ENCODE measurements at regions not wholly inside any gene's neighbourhood (a gene's known extent, or its start where the extent isn't known, plus 50 kb on each side); places are given as distances from the start of the nearest gene placed in this dataset.

DNA sequence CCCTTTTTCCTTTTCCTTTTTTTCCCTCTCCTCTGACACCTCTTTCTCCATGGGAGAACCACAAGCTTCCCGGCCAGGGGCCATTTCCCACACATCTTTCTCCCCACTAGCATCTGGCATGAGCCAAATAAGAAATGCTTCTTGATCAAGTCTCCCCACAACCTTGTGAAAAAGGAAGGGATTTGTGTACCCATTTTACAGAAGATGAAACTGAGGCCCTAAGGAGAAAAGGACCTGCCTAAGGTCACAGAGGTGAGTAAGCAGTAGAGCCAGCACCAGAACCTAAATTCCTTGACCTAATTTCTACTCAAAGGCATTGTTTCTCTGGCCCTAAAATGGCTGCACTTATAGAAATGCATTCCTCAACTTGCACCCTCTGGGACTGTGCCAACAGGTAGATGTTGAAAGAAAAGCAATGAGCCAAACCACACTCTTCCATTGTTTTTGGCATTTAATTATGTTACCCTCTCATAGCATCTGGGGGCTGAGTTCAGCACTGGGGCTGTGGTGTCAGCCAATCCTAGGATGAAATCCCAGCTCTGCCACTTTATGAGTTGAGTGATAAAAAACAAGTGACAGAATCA is 81.7 kb upstream of the TLE3 start:
- FAIRE-seq (no peak), DNase-seq (ENCODE audit: insufficient read length, low spot score) (no peak)
- TF ChIP-seq POLR2AphosphoS5 (IDR thresholded peaks at IDR 0.05; ENCODE audit: low read depth, low read length): no peak
- TF ChIP-seq SPI1 (IDR thresholded peaks at IDR 0.05; ENCODE audit: low read depth, low read length): no peak
- TF ChIP-seq PAX5 (IDR thresholded peaks at IDR 0.05; ENCODE audit: insufficient read depth, low read length, severe bottlenecking): no peak
- TF ChIP-seq TAF1 (IDR thresholded peaks at IDR 0.05; ENCODE audit: low read depth, low read length): no peak
- TF ChIP-seq POLR2A (IDR thresholded peaks at IDR 0.05; ENCODE audit: low read depth, low read length): no peak
- no peak for TF ChIP-seq POU2F2 (IDR thresholded peaks at IDR 0.05; ENCODE audit: low read depth, low read length)

- TF ChIP-seq PAX5 (IDR thresholded peaks at IDR 0.05; ENCODE audit: insufficient read depth, low read length, severe bottlenecking): no peak
- no peak for TF ChIP-seq POU2F2 (IDR thresholded peaks at IDR 0.05; ENCODE audit: low read depth, low read length)
- TF ChIP-seq TAF1 (IDR thresholded peaks at IDR 0.05; ENCODE audit: low read depth, low read length): no peak
- TF ChIP-seq POLR2A (IDR thresholded peaks at IDR 0.05; ENCODE audit: low read depth, low read length): no peak
- FAIRE-seq (peak; percentile 23), DNase-seq (ENCODE audit: insufficient read length, low spot score) (no peak)
Measured at GRCh38 chr15:70178335-70179084, 80.8 kb upstream of the TLE3 start.

GRCh38 chr15:70172566-70173225 is 75.0 kb upstream of the TLE3 start:
- no peak for FAIRE-seq
- no peak for DNase-seq (ENCODE audit: insufficient read length, low spot score)
- no peak for TF ChIP-seq PAX5 (IDR thresholded peaks at IDR 0.05; ENCODE audit: insufficient read depth, low read length, severe bottlenecking)
- TF ChIP-seq POU2F2 (IDR thresholded peaks at IDR 0.05; ENCODE audit: low read depth, low read length): no peak
- no peak for TF ChIP-seq SPI1 (IDR thresholded peaks at IDR 0.05; ENCODE audit: low read depth, low read length)
- no peak for TF ChIP-seq POLR2A (IDR thresholded peaks at IDR 0.05; ENCODE audit: low read depth, low read length)
- no peak for TF ChIP-seq POLR2AphosphoS5 (IDR thresholded peaks at IDR 0.05; ENCODE audit: low read depth, low read length)
- no peak for TF ChIP-seq TAF1 (IDR thresholded peaks at IDR 0.05; ENCODE audit: low read depth, low read length)

DNA sequence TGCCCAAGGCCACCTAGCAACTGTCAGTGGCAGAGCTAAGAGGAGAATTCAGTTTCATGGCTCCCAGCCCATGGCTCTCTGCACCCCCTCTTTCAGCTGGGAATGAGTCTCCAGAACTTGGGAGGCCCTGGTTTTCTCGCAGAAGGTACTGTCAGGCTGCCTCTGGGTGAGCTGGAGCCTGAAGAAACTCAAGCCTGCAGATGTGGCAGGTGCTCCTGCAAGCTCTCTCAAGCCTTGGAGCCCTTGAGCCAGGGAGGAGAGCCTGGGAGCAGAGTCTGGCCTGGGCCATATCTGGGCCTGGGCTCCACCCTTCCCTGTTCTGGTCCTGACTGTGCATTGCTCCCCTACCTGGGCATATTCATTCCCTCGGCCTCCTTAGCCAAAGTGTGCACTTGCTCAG is 74.4 kb upstream of the TLE3 start:
- DNase-seq (ENCODE audit: insufficient read length, low spot score) (no peak), FAIRE-seq (no peak)
- TF ChIP-seq POLR2AphosphoS5 (IDR thresholded peaks at IDR 0.05; ENCODE audit: low read depth, low read length): no peak
- TF ChIP-seq SPI1 (IDR thresholded peaks at IDR 0.05; ENCODE audit: low read depth, low read length): no peak
- no peak for TF ChIP-seq POLR2A (IDR thresholded peaks at IDR 0.05; ENCODE audit: low read depth, low read length)
- TF ChIP-seq PAX5 (IDR thresholded peaks at IDR 0.05; ENCODE audit: insufficient read depth, low read length, severe bottlenecking): no peak
- no peak for TF ChIP-seq POU2F2 (IDR thresholded peaks at IDR 0.05; ENCODE audit: low read depth, low read length)
- TF ChIP-seq TAF1 (IDR thresholded peaks at IDR 0.05; ENCODE audit: low read depth, low read length): no peak

- TF ChIP-seq SPI1 (IDR thresholded peaks at IDR 0.05; ENCODE audit: low read depth, low read length) (no peak), POU2F2 (IDR thresholded peaks at IDR 0.05; ENCODE audit: low read depth, low read length) (no peak), PAX5 (IDR thresholded peaks at IDR 0.05; ENCODE audit: insufficient read depth, low read length, severe bottlenecking) (no peak), POLR2AphosphoS5 (IDR thresholded peaks at IDR 0.05; ENCODE audit: low read depth, low read length) (no peak), POLR2A (IDR thresholded peaks at IDR 0.05; ENCODE audit: low read depth, low read length) (no peak), TAF1 (IDR thresholded peaks at IDR 0.05; ENCODE audit: low read depth, low read length) (no peak)
- DNase-seq (ENCODE audit: insufficient read length, low spot score) (no peak), FAIRE-seq (no peak)
Measured at GRCh38 chr15:70171256-70171886, 73.7 kb upstream of the TLE3 start.

- no peak for FAIRE-seq
- TF ChIP-seq POLR2A (IDR thresholded peaks at IDR 0.05; ENCODE audit: low read depth, low read length) (no peak), TAF1 (IDR thresholded peaks at IDR 0.05; ENCODE audit: low read depth, low read length) (no peak), POU2F2 (IDR thresholded peaks at IDR 0.05; ENCODE audit: low read depth, low read length) (no peak), POLR2AphosphoS5 (IDR thresholded peaks at IDR 0.05; ENCODE audit: low read depth, low read length) (no peak), PAX5 (IDR thresholded peaks at IDR 0.05; ENCODE audit: insufficient read depth, low read length, severe bottlenecking) (no peak), SPI1 (IDR thresholded peaks at IDR 0.05; ENCODE audit: low read depth, low read length) (no peak)
- no peak for DNase-seq (ENCODE audit: insufficient read length, low spot score)
Measured at GRCh38 chr15:70170096-70170699, 72.5 kb upstream of the TLE3 start.

GRCh38 chr15:70169147-70169546 is 71.4 kb upstream of the TLE3 start:
- FAIRE-seq (no peak), DNase-seq (ENCODE audit: insufficient read length, low spot score) (no peak)
- TF ChIP-seq POU2F2 (IDR thresholded peaks at IDR 0.05; ENCODE audit: low read depth, low read length) (no peak), TAF1 (IDR thresholded peaks at IDR 0.05; ENCODE audit: low read depth, low read length) (no peak), PAX5 (IDR thresholded peaks at IDR 0.05; ENCODE audit: insufficient read depth, low read length, severe bottlenecking) (no peak), POLR2A (IDR thresholded peaks at IDR 0.05; ENCODE audit: low read depth, low read length) (no peak), POLR2AphosphoS5 (IDR thresholded peaks at IDR 0.05; ENCODE audit: low read depth, low read length) (no peak), SPI1 (IDR thresholded peaks at IDR 0.05; ENCODE audit: low read depth, low read length) (no peak)

- TF ChIP-seq PAX5 (IDR thresholded peaks at IDR 0.05; ENCODE audit: insufficient read depth, low read length, severe bottlenecking): no peak
- no peak for TF ChIP-seq POLR2AphosphoS5 (IDR thresholded peaks at IDR 0.05; ENCODE audit: low read depth, low read length)
- TF ChIP-seq SPI1 (IDR thresholded peaks at IDR 0.05; ENCODE audit: low read depth, low read length): no peak
- no peak for TF ChIP-seq TAF1 (IDR thresholded peaks at IDR 0.05; ENCODE audit: low read depth, low read length)
- TF ChIP-seq POLR2A (IDR thresholded peaks at IDR 0.05; ENCODE audit: low read depth, low read length): no peak
- TF ChIP-seq POU2F2 (IDR thresholded peaks at IDR 0.05; ENCODE audit: low read depth, low read length): no peak
- no peak for DNase-seq (ENCODE audit: insufficient read length, low spot score)
- no peak for FAIRE-seq
Measured at GRCh38 chr15:70167155-70167554, 69.4 kb upstream of the TLE3 start.

Data from GM12891 (cell line).